Glutamatergic neuron (in vitro differentiated cells): ENCODE measurements at regions not wholly inside any gene's neighbourhood (a gene's known extent, or its start where the extent isn't known, plus 50 kb on each side); places are given as distances from the start of the nearest gene placed in this dataset.

Experiments used
- DNase-seq: peaks from one replicate; pipeline ENCODE4 v3.0.0; 2022
- H3K27ac Mint-ChIP-seq: one replicate; pipeline ENCODE4 v1.8.0; 2020; ENCODE audit warnings: mild to moderate bottlenecking, mixed read lengths, inconsistent platforms; ENCODE audit not compliant: unreplicated experiment
- H3K27me3 Mint-ChIP-seq: one replicate; pipeline ENCODE4 v1.8.0; 2020; ENCODE audit warnings: mild to moderate bottlenecking, moderate library complexity, mixed read lengths, inconsistent platforms; ENCODE audit not compliant: unreplicated experiment
- H3K36me3 Mint-ChIP-seq: one replicate; pipeline ENCODE4 v1.8.0; 2020; ENCODE audit warnings: mild to moderate bottlenecking, mixed read lengths, inconsistent platforms; ENCODE audit not compliant: unreplicated experiment
- H3K4me1 Mint-ChIP-seq: one replicate; pipeline ENCODE4 v1.8.0; 2020; ENCODE audit warnings: mild to moderate bottlenecking, low read depth, mixed read lengths, inconsistent platforms; ENCODE audit not compliant: unreplicated experiment
- H3K4me3 Mint-ChIP-seq: one replicate; pipeline ENCODE4 v1.8.0; 2020; ENCODE audit warnings: mild to moderate bottlenecking, mixed read lengths, inconsistent platforms; ENCODE audit not compliant: unreplicated experiment
- H3K9me3 Mint-ChIP-seq: one replicate; pipeline ENCODE4 v1.8.0; 2020; ENCODE audit warnings: mild to moderate bottlenecking, moderate library complexity, mixed read lengths, inconsistent platforms; ENCODE audit not compliant: unreplicated experiment
- TF ChIP-seq, protein P1 (sequence below): fragments of 200-600 bp; sonication (generic); IDR thresholded peaks from one replicate; pipeline ENCODE4 v1.5.0; 2021; ENCODE audit not compliant: partially characterized antibody, unreplicated experiment

DNA sequence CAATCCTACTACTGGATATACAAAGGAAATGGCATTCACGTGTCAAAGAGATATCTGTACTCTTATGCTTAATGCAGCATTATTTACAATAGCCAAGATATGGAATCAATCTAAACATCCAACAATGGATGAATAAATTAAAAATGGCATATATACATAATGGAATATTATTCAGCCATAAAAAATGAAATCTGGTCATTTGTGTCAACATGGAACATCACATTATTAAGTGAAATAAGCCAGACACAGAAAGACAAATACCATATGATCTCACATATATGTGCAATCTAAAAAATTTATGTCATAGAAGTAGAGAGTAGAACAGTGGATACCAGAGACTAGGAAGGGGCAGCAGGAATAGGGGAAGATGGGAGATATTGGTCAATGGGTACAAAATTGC lies 228.8 kb upstream of the TBX3 start:
- no peaks in the 10 kb centered on the region for H3K4me1 Mint-ChIP-seq
- no peak for DNase-seq
- H3K27me3 Mint-ChIP-seq: peaks cover 2% of the 10 kb centered on the region
- no peaks in the 10 kb centered on the region for H3K36me3 Mint-ChIP-seq
- no peaks in the 10 kb centered on the region for H3K9me3 Mint-ChIP-seq
- H3K27ac Mint-ChIP-seq: no peak overlapping the region
- no peak overlapping the region for H3K4me3 Mint-ChIP-seq
- TF ChIP-seq, protein P1, sequence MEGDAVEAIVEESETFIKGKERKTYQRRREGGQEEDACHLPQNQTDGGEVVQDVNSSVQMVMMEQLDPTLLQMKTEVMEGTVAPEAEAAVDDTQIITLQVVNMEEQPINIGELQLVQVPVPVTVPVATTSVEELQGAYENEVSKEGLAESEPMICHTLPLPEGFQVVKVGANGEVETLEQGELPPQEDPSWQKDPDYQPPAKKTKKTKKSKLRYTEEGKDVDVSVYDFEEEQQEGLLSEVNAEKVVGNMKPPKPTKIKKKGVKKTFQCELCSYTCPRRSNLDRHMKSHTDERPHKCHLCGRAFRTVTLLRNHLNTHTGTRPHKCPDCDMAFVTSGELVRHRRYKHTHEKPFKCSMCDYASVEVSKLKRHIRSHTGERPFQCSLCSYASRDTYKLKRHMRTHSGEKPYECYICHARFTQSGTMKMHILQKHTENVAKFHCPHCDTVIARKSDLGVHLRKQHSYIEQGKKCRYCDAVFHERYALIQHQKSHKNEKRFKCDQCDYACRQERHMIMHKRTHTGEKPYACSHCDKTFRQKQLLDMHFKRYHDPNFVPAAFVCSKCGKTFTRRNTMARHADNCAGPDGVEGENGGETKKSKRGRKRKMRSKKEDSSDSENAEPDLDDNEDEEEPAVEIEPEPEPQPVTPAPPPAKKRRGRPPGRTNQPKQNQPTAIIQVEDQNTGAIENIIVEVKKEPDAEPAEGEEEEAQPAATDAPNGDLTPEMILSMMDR: no peak

DNA sequence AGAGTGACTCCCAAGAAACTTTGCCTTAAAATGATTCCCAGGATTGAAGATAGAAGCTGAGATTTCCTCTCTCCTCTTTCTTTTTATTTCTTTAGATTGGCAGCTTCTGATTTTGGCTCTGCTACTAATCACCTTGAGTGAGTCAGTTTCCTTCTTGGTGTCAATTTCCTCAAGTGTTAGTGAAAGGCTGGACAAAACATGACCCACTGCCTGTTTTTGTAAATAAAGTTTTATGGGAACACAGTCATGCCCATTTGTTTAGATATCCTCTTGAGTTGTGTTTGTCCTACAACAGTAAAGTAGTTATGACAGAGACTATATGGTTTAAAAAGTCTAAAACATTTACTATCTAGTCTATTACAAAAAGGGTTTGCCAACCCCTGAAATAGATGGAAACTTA lies 227.2 kb upstream of the TBX3 start:
- Mint-ChIP-seq H3K4me1 (no peaks in the 10 kb centered on the region), H3K27me3 (no peaks in the 10 kb centered on the region), H3K9me3 (no peaks in the 10 kb centered on the region), H3K36me3 (no peaks in the 10 kb centered on the region), H3K4me3 (no peak overlapping the region), H3K27ac (no peak overlapping the region)
- TF ChIP-seq, protein P1: no peak
- no peak for DNase-seq

DNA sequence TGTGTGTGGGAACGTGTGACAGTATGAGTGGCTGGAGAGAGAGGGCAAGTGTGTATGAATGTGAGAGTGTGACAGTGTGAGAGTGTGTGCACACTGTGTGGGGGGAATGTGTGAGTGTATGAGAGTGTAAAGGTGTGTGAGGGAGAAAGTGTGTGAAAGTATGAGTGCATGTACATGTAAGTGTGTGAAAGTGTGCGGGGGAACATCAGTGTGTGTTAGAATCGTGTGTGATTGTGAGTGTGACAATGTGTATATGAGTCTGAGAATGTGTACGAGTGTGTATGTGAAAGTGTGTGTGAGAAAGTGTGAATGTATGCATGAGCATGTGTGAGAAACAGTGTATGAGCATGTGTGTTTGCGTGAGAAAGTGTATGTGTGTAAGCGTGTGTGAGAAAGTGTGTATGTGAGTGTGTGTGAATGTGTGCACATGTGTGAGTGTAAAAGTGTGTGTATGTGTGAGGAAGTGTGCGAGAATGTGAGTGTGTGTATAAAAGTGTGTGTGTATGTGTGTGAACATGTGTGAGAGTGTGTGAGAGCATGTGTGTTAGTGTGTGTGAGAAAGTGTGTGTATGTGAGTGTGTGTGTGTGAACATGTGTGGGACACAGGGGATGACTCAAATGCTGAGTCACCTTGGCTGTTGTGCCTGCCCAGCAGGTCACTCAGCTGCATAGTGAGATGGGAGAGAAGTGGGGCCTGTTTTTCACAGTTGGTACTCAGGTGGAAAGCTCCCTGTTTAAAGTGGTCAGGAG lies 220.5 kb upstream of the TBX3 start:
- no peaks in the 10 kb centered on the region for H3K4me1 Mint-ChIP-seq
- TF ChIP-seq, protein P1: no peak
- no peaks in the 10 kb centered on the region for H3K36me3 Mint-ChIP-seq
- H3K9me3 Mint-ChIP-seq: no peaks in the 10 kb centered on the region
- H3K27me3 Mint-ChIP-seq: no peaks in the 10 kb centered on the region
- no peak for DNase-seq
- no peak overlapping the region for H3K4me3 Mint-ChIP-seq
- no peak overlapping the region for H3K27ac Mint-ChIP-seq

DNA sequence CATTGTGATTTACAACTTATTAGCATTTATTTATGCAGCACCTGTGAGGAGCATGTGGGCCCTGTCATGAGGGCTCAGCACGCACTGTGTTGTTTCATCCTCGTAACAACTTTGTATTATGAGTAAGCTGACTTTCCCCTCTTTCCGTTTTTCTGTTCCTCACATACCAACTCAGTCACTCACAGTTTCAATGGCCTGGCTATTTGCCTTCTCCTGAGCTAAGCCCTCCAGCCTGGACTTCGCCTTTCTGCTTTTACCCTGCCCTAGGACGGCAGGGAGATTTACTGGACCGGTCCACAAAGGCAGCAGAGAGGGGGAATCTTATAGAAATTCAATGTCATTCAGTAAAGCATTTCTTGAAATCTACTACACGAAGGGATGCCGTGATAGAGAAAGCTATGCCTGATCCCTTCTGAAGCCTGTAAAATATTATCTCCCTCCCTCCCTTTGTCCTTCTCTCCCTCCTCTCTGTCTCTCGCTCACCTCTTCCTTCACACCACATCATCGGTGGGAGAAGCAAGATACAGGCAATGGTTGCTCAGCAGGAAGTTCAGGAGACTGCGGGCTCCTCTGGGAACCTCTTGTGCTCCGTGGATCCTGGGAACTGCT lies 219.2 kb upstream of the TBX3 start:
- H3K27ac Mint-ChIP-seq: no peak overlapping the region
- H3K9me3 Mint-ChIP-seq: no peaks in the 10 kb centered on the region
- no peaks in the 10 kb centered on the region for H3K36me3 Mint-ChIP-seq
- TF ChIP-seq, protein P1: no peak
- no peaks in the 10 kb centered on the region for H3K27me3 Mint-ChIP-seq
- H3K4me1 Mint-ChIP-seq: no peaks in the 10 kb centered on the region
- no peak for DNase-seq
- H3K4me3 Mint-ChIP-seq: no peak overlapping the region

DNA sequence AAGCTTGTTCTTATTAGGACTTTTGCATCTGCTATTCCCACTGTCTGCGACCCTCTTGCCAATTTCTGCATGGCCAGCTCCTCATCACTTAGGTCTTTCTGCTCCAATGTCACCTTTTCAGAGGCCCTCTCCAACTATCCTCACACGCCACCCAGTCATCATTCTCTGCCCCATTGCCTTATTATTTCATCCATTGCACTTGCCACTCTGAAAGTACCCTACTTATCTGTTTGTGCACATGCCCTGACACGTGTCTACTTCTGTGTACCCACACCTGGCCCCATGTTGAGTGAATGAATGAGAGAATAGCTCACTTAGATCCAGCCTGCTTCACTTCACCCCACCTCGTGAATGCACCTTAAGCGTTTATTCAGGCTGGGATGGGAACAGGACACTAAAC lies 218.7 kb upstream of the TBX3 start:
- H3K27me3 Mint-ChIP-seq: no peaks in the 10 kb centered on the region
- no peak overlapping the region for H3K4me3 Mint-ChIP-seq
- TF ChIP-seq, protein P1: no peak
- no peak for DNase-seq
- H3K27ac Mint-ChIP-seq: no peak overlapping the region
- H3K4me1 Mint-ChIP-seq: no peaks in the 10 kb centered on the region
- no peaks in the 10 kb centered on the region for H3K9me3 Mint-ChIP-seq
- H3K36me3 Mint-ChIP-seq: no peaks in the 10 kb centered on the region
